PFSK-1 (cell line): ENCODE measurements at regions not wholly inside any gene's neighbourhood (a gene's known extent, or its start where the extent isn't known, plus 50 kb on each side); places are given as distances from the start of the nearest gene placed in this dataset.
A peak's percentile ranks its signal among the peaks of the same experiment; 100 is the strongest.

Source experiments
- FOXP2 ChIP-seq: optimal IDR thresholded peaks from 2 replicates; pipeline ENCODE3; 2011; ENCODE audit warnings: borderline replicate concordance, control low read depth, inconsistent platforms; ENCODE audit not compliant: insufficient read depth; ENCODE audit errors: extremely low read length, extremely low read depth
- POLR2AphosphoS5 ChIP-seq: IDR thresholded peaks from 2 replicates; pipeline ENCODE4 v1.6.1; 2012; ENCODE audit warnings: low read depth, mild to moderate bottlenecking, control low read depth, low read length, moderate library complexity
- SIN3A ChIP-seq: IDR thresholded peaks from 2 replicates; pipeline ENCODE4 v1.6.1; 2012; ENCODE audit warnings: mild to moderate bottlenecking, low read length, moderate library complexity, borderline replicate concordance; ENCODE audit not compliant: insufficient read depth
- TAF1 ChIP-seq: IDR thresholded peaks from 2 replicates; pipeline ENCODE4 v1.6.1; 2012; ENCODE audit warnings: low read length, control low read depth, borderline replicate concordance; ENCODE audit not compliant: insufficient read depth
- TF ChIP-seq, protein P1 (sequence below), 2 experiments: IDR thresholded peaks; 2 replicates each; pipeline versions ENCODE4 v1.6.1 to v1.8.0; 2011 to 2012; ENCODE audit warnings: low read depth in 2 of 2, low read length in 2 of 2, control low read depth in 1 of 2, inconsistent platforms in 1 of 2, mild to moderate bottlenecking in 1 of 2, moderate library complexity in 1 of 2; ENCODE audit not compliant: insufficient read depth in 1 of 2

DNA sequence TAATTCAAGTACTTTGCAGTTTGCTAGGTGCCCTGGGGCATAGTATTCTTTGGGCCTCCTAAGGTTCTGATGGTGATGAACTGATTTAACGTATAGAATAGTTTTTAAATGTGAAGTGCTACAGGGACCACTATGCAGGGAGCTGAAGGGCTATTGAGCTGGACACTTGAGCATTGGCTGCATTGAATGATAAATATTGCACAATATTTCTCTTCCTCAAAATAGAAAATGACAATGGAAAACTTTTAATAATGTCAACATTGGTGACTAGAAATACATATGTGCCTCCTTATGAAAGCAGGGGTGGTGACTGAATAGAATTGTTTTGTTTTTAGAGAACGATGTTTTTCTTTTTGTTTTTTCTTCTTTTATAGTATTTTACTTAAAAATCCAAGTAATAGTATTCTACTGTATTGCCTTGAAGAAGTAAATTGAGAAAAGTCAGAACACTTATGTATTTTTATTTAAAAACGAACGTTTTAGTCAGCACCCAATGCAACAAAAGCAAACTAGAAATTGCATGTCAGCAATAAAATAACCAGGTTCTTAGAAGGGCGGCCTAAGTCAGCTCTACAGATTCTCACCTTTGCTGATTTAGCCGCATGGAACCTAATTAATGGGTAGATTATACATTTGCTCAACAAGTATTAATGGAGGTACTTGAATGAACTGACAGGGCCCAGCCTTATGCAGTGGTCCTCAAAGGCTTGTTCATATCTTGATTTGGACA is 244.0 kb upstream of the KLF6 start:
- no peak for TF ChIP-seq FOXP2
- TF ChIP-seq POLR2AphosphoS5, result no peak
- TF ChIP-seq, protein P1, sequence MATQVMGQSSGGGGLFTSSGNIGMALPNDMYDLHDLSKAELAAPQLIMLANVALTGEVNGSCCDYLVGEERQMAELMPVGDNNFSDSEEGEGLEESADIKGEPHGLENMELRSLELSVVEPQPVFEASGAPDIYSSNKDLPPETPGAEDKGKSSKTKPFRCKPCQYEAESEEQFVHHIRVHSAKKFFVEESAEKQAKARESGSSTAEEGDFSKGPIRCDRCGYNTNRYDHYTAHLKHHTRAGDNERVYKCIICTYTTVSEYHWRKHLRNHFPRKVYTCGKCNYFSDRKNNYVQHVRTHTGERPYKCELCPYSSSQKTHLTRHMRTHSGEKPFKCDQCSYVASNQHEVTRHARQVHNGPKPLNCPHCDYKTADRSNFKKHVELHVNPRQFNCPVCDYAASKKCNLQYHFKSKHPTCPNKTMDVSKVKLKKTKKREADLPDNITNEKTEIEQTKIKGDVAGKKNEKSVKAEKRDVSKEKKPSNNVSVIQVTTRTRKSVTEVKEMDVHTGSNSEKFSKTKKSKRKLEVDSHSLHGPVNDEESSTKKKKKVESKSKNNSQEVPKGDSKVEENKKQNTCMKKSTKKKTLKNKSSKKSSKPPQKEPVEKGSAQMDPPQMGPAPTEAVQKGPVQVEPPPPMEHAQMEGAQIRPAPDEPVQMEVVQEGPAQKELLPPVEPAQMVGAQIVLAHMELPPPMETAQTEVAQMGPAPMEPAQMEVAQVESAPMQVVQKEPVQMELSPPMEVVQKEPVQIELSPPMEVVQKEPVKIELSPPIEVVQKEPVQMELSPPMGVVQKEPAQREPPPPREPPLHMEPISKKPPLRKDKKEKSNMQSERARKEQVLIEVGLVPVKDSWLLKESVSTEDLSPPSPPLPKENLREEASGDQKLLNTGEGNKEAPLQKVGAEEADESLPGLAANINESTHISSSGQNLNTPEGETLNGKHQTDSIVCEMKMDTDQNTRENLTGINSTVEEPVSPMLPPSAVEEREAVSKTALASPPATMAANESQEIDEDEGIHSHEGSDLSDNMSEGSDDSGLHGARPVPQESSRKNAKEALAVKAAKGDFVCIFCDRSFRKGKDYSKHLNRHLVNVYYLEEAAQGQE (IDR thresholded peaks at IDR 0.05; ENCODE audit: insufficient read depth in 1 of 2, low read depth in 2 of 2, low read length in 2 of 2), result no peak
- TF ChIP-seq SIN3A, result no peak
- no peak for TF ChIP-seq TAF1

DNA sequence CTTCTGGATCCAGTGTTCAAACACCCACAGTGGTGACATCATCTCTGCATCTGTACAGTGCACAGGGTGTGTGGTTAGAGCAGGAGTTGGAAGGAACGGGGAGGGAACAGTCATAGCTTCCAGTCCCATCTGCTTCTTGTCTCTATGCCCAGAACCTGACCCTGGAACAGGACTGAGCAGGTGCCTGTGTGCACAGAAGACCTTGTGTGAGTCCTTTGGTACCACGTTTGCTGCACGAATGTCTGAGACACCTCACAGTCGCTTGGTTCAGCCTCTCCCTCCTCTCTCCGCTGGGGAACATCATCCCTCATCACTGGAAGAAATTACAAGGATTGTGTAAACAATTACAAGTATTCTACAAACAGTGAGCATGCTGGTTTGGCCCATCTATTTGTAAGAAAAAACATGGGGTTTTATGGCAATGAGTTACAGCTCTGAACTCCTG is 243.0 kb upstream of the KLF6 start:
- TF ChIP-seq FOXP2 (no peak), SIN3A (no peak), POLR2AphosphoS5 (no peak), TAF1 (no peak)
- TF ChIP-seq, protein P1 (IDR thresholded peaks at IDR 0.05; ENCODE audit: insufficient read depth in 1 of 2, low read depth in 2 of 2, low read length in 2 of 2), result no peak

DNA sequence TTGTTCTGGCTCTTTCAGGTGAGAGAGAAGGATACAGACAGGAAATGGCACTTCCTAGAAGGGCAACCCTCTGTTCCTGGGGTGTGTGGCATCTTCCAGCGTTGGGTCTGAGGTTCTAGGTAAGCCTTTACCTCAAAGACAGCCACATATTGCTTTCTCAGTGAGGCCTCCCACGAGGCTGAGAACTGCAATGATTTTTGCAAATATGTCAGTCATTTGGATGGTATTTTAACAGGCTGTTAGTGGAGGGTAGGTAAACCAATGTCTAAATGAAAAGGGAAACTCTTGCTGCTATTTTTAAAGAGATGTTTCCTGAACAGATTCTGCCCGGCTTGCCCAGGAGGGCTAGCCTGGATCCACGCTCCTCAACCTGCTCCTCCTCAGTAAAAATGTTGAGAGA is 240.3 kb upstream of the KLF6 start:
- TF ChIP-seq TAF1, result no peak

DNA sequence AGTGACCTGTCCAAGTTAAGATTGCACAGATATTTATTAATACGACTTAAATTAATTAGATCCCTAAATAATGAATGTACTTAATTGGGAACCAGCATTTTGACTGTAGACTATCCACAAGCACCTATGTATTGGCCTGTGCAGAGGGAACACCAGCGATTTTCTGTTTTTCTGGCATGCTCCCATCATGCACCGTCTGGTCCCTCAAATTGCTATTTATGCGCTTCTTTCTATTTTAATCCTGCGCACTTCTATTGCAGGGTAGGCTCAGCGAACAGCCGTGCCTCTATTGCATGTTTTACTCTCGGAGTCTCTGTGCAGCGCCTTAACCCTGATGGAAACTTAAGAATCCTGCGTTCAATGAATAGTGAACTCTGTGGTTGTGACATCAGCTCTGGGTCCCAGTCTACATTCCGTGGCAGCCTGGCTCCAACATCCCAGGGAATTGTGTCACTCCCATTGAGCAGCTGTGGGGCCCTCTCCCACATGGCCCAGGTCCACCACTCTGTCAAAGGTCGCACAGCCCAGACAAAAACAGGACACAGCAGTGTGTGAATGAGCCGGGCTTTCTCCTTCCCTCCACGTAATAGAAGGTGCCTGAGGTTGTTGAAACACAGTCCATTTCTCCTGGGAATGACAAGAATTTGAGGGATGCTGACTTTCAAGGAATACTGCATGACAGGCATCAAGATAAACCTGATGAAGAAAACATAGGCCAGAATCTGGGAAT is 239.7 kb upstream of the KLF6 start:
- TF ChIP-seq, protein P1 (IDR thresholded peaks at IDR 0.05; ENCODE audit: insufficient read depth in 1 of 2, low read depth in 2 of 2, low read length in 2 of 2), result no peak
- peak; percentile 30 for TF ChIP-seq FOXP2
- no peak for TF ChIP-seq TAF1

DNA sequence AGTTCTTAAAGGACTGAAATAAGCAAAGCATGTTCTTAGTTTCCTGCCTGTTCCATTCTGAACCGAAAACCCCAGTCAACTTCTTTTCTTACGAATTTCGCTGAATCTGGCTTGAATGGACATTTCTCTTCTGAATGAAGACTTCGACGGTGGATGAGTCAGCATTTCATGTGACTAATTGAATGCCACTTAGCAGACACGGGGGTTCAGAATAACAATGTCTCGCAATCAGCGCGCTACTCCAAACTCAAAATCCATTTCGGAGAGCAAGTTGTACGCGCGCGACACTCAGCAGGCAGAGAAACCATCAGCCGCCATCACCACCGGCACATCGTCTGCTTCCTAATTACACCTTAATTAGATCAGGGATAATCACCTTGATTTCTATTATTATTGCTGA is 239.0 kb upstream of the KLF6 start:
- TF ChIP-seq, protein P1 (IDR thresholded peaks at IDR 0.05; ENCODE audit: insufficient read depth in 1 of 2, low read depth in 2 of 2, low read length in 2 of 2), result no peak
- TF ChIP-seq POLR2AphosphoS5, result no peak
- no peak for TF ChIP-seq FOXP2
- TF ChIP-seq SIN3A, result no peak
- TF ChIP-seq TAF1, result no peak
